ENCODE measurements at regions not wholly inside any gene's neighbourhood (a gene's known extent, or its start where the extent isn't known, plus 50 kb on each side); places are given as distances from the start of the nearest gene placed in this dataset.
"Not testable (repeated sequence)": the region's sequence is repeated elsewhere in the genome, so short reads cannot be mapped to it uniquely, and the experiment has no call there.

GRCh38 chr1:29563571-29563970 is 327.2 kb downstream of the PTPRU start:
- H3K9me3 Mint-ChIP-seq: peaks cover 21% of the 10 kb centered on the region
- no peaks in the 10 kb centered on the region for H3K36me3 Mint-ChIP-seq (ENCODE audit: low read depth)
- H3K4me3 Mint-ChIP-seq: no peak overlapping the region
- H3K27me3 Mint-ChIP-seq: peaks cover 3% of the 10 kb centered on the region
- H3K4me1 Mint-ChIP-seq: peaks cover 4% of the 10 kb centered on the region
- DNase-seq: no peak
- no peak overlapping the region for H3K27ac Mint-ChIP-seq
- intact Hi-C loops (cut with micrococcal nuclease): no loop called here

GRCh38 chr1:29563092-29563491 is 326.8 kb downstream of the PTPRU start:
- Mint-ChIP-seq H3K36me3 (ENCODE audit: low read depth) (no peaks in the 10 kb centered on the region), H3K4me3 (no peak overlapping the region), H3K27me3 (peaks cover 3% of the 10 kb centered on the region), H3K27ac (no peak overlapping the region), H3K9me3 (peaks cover 19% of the 10 kb centered on the region), H3K4me1 (peaks cover 4% of the 10 kb centered on the region)
- DNase-seq: no peak
- intact Hi-C loops (cut with micrococcal nuclease): no loop called here

GRCh38 chr1:29559056-29559455 is 322.7 kb downstream of the PTPRU start:
- Mint-ChIP-seq H3K27ac (no peak overlapping the region), H3K4me3 (no peak overlapping the region), H3K4me1 (peaks cover 4% of the 10 kb centered on the region), H3K9me3 (peaks cover 8% of the 10 kb centered on the region), H3K27me3 (no peaks in the 10 kb centered on the region), H3K36me3 (ENCODE audit: low read depth) (no peaks in the 10 kb centered on the region)
- no peak for DNase-seq
- intact Hi-C loops (cut with micrococcal nuclease): no loop called here

GRCh38 chr1:29557701-29558600 is 321.6 kb downstream of the PTPRU start:
- intact Hi-C loops (cut with micrococcal nuclease): no loop called here
- no peaks in the 10 kb centered on the region for H3K27me3 Mint-ChIP-seq
- no peak overlapping the region for H3K27ac Mint-ChIP-seq
- H3K4me1 Mint-ChIP-seq: peaks cover 2% of the 10 kb centered on the region
- H3K9me3 Mint-ChIP-seq: peaks cover 4% of the 10 kb centered on the region
- no peak overlapping the region for H3K4me3 Mint-ChIP-seq
- no peaks in the 10 kb centered on the region for H3K36me3 Mint-ChIP-seq (ENCODE audit: low read depth)
- DNase-seq: no peak

GRCh38 chr1:29557066-29557465 is 320.7 kb downstream of the PTPRU start:
- Mint-ChIP-seq H3K4me1 (peaks cover 2% of the 10 kb centered on the region), H3K36me3 (ENCODE audit: low read depth) (no peaks in the 10 kb centered on the region), H3K9me3 (no peaks in the 10 kb centered on the region), H3K4me3 (no peak overlapping the region), H3K27ac (no peak overlapping the region), H3K27me3 (no peaks in the 10 kb centered on the region)
- intact Hi-C loops (cut with micrococcal nuclease): no loop called here
- DNase-seq: no peak

GRCh38 chr1:29556657-29557056 is 320.3 kb downstream of the PTPRU start:
- Mint-ChIP-seq H3K4me3 (no peak overlapping the region), H3K27ac (no peak overlapping the region), H3K36me3 (ENCODE audit: low read depth) (no peaks in the 10 kb centered on the region), H3K4me1 (peaks cover 2% of the 10 kb centered on the region), H3K27me3 (no peaks in the 10 kb centered on the region), H3K9me3 (no peaks in the 10 kb centered on the region)
- no peak for DNase-seq
- intact Hi-C loops (cut with micrococcal nuclease): no loop called here

GRCh38 chr1:29555043-29555620 is 318.8 kb downstream of the PTPRU start:
- Mint-ChIP-seq H3K27me3 (no peaks in the 10 kb centered on the region), H3K4me3 (no peak overlapping the region), H3K9me3 (no peaks in the 10 kb centered on the region), H3K36me3 (ENCODE audit: low read depth) (no peaks in the 10 kb centered on the region), H3K4me1 (peaks cover under 1% of the 10 kb centered on the region), H3K27ac (no peak overlapping the region)
- DNase-seq: no peak
- intact Hi-C loops (cut with micrococcal nuclease): no loop called here

GRCh38 chr1:29554208-29554778 is 318.0 kb downstream of the PTPRU start:
- intact Hi-C loops (cut with micrococcal nuclease): no loop called here
- no peak for DNase-seq
- Mint-ChIP-seq H3K4me3 (no peak overlapping the region), H3K27me3 (no peaks in the 10 kb centered on the region), H3K27ac (no peak overlapping the region), H3K36me3 (ENCODE audit: low read depth) (no peaks in the 10 kb centered on the region), H3K4me1 (no peaks in the 10 kb centered on the region), H3K9me3 (no peaks in the 10 kb centered on the region)

GRCh38 chr1:29551123-29551936 is 315.0 kb downstream of the PTPRU start:
- DNase-seq: no peak

GRCh38 chr1:29550119-29550841 is 314.0 kb downstream of the PTPRU start:
- Mint-ChIP-seq H3K4me3 (no peak overlapping the region), H3K36me3 (ENCODE audit: low read depth) (no peaks in the 10 kb centered on the region), H3K4me1 (no peaks in the 10 kb centered on the region), H3K9me3 (no peaks in the 10 kb centered on the region), H3K27me3 (no peaks in the 10 kb centered on the region), H3K27ac (no peak overlapping the region)
- no peak for DNase-seq
- intact Hi-C loops (cut with micrococcal nuclease): no loop called here

More at GRCh38 chr1:29551123-29551936, 315.0 kb downstream of the PTPRU start:
- intact Hi-C loops (cut with micrococcal nuclease): no loop called here
- Mint-ChIP-seq H3K27ac (no peak overlapping the region), H3K27me3 (no peaks in the 10 kb centered on the region), H3K36me3 (ENCODE audit: low read depth) (no peaks in the 10 kb centered on the region), H3K9me3 (no peaks in the 10 kb centered on the region), H3K4me1 (no peaks in the 10 kb centered on the region), H3K4me3 (no peak overlapping the region)

- H3K4me3 Mint-ChIP-seq; DNase-seq; intact Hi-C loops (cut with micrococcal nuclease); H3K36me3 Mint-ChIP-seq (ENCODE audit: low read depth); H3K4me1 Mint-ChIP-seq; H3K9me3 Mint-ChIP-seq; H3K27me3 Mint-ChIP-seq; H3K27ac Mint-ChIP-seq: not testable (repeated sequence)
Measured at GRCh38 chr1:29549728-29550118, 313.4 kb downstream of the PTPRU start.

- Mint-ChIP-seq H3K27me3 (no peaks in the 10 kb centered on the region), H3K36me3 (ENCODE audit: low read depth) (no peaks in the 10 kb centered on the region), H3K4me3 (no peak overlapping the region), H3K27ac (no peak overlapping the region), H3K9me3 (no peaks in the 10 kb centered on the region), H3K4me1 (no peaks in the 10 kb centered on the region)
- DNase-seq: no peak
- intact Hi-C loops (cut with micrococcal nuclease): no loop called here
Measured at GRCh38 chr1:29549001-29549400, 312.7 kb downstream of the PTPRU start.

GRCh38 chr1:29548091-29548490 is 311.8 kb downstream of the PTPRU start:
- Mint-ChIP-seq H3K4me1 (no peaks in the 10 kb centered on the region), H3K27ac (no peak overlapping the region), H3K4me3 (no peak overlapping the region), H3K36me3 (ENCODE audit: low read depth) (no peaks in the 10 kb centered on the region), H3K9me3 (no peaks in the 10 kb centered on the region), H3K27me3 (no peaks in the 10 kb centered on the region)
- DNase-seq: no peak
- intact Hi-C loops (cut with micrococcal nuclease): no loop called here

Data from activated CD4-positive, alpha-beta T cell treated with anti-CD3 and anti-CD28 coated beads, Interleukin-2, amount 10 ng/mL, durations not matched to agents 24 days and 14 days (primary cell).